ENCODE measurements at regions not wholly inside any gene's neighbourhood (a gene's known extent, or its start where the extent isn't known, plus 50 kb on each side); places are given as distances from the start of the nearest gene placed in this dataset.

GRCh38 chr9:79858508-79858907, 286.7 kb downstream of the TLE4 start:
- DNase-seq (ENCODE audit: low read depth, low spot score), result peak; percentile 15
- in situ Hi-C loops (cut with HindIII; ENCODE audit: low pct_unique_long_range_greater_than_20kb, low sequenced_read_pairs) (no loop called here), intact Hi-C loops (cut with micrococcal nuclease; ENCODE audit: unreplicated experiment) (no loop called here)
- no TSS peak for BruUV-seq (replicated peaks)
- Histone ChIP-seq H3K27me3 (ENCODE audit: control insufficient read depth, insufficient read depth, low read length) (no peaks in the 10 kb centered on the region), H3K4me3 (ENCODE audit: low read depth in 2 of 2, low read length in 2 of 2) (peak overlapping the region in 1 of 2 experiments; percentile 6; a peak in 1 of 4 replicates), H3K27ac (ENCODE audit: low read length) (no peak overlapping the region), H3K36me3 (ENCODE audit: control insufficient read depth, insufficient read depth, low read length) (no peaks in the 10 kb centered on the region), H3K9me3 (ENCODE audit: control insufficient read depth, insufficient read depth, low read depth, low read length) (no peaks in the 10 kb centered on the region), H3K4me1 (ENCODE audit: control insufficient read depth, insufficient read depth, low read length) (no peaks in the 10 kb centered on the region)
- ChIA-PET CTCF (no interaction called here), POLR2A (no interaction called here)
- no peak for TF ChIP-seq SIN3A (IDR thresholded peaks at IDR 0.05; ENCODE audit: borderline replicate concordance, insufficient read depth, low read depth, low read length)
- TF ChIP-seq REST (IDR thresholded peaks at IDR 0.05; ENCODE audit: insufficient read depth in 1 of 2, low read depth in 2 of 2, low read length in 1 of 2), result no peak
- TF ChIP-seq POLR2AphosphoS5 (IDR thresholded peaks at IDR 0.05; ENCODE audit: low read depth, low read length), result no peak
- TF ChIP-seq CTCF (IDR thresholded peaks at IDR 0.05), result no peak
- no peak for TF ChIP-seq TCF7L2 (IDR thresholded peaks at IDR 0.05; ENCODE audit: low read depth, low read length)
- ATAC-seq, result no peak

- no peaks in the 10 kb centered on the region for H3K36me3 ChIP-seq (ENCODE audit: control insufficient read depth, insufficient read depth, low read length)
- BruUV-seq (replicated peaks), result no TSS peak
- in situ Hi-C loops (cut with HindIII; ENCODE audit: low pct_unique_long_range_greater_than_20kb, low sequenced_read_pairs), result no loop called here
- ChIA-PET CTCF (no interaction called here), POLR2A (no interaction called here)
- H3K4me1 ChIP-seq (ENCODE audit: control insufficient read depth, insufficient read depth, low read length), result no peaks in the 10 kb centered on the region
- intact Hi-C loops (cut with micrococcal nuclease; ENCODE audit: unreplicated experiment), result no loop called here
- ATAC-seq, result no peak
- no peak for TF ChIP-seq TCF7L2 (IDR thresholded peaks at IDR 0.05; ENCODE audit: low read depth, low read length)
- TF ChIP-seq SIN3A (IDR thresholded peaks at IDR 0.05; ENCODE audit: borderline replicate concordance, insufficient read depth, low read depth, low read length), result no peak
- no peak for TF ChIP-seq CTCF (IDR thresholded peaks at IDR 0.05)
- TF ChIP-seq POLR2AphosphoS5 (IDR thresholded peaks at IDR 0.05; ENCODE audit: low read depth, low read length), result no peak
- no peak for TF ChIP-seq REST (IDR thresholded peaks at IDR 0.05; ENCODE audit: insufficient read depth in 1 of 2, low read depth in 2 of 2, low read length in 1 of 2)
- no peaks in the 10 kb centered on the region for H3K9me3 ChIP-seq (ENCODE audit: control insufficient read depth, insufficient read depth, low read depth, low read length)
- no peaks in the 10 kb centered on the region for H3K27me3 ChIP-seq (ENCODE audit: control insufficient read depth, insufficient read depth, low read length)
- no peak overlapping the region for H3K27ac ChIP-seq (ENCODE audit: low read length)
- H3K4me3 ChIP-seq (ENCODE audit: low read depth in 2 of 2, low read length in 2 of 2), result no peak overlapping the region
- no peak for DNase-seq (ENCODE audit: low read depth, low spot score)
Observed at GRCh38 chr9:79857188-79857587, 285.4 kb downstream of the TLE4 start.

Measured in Panc1 (cell line).